HCT116 (cell line): ENCODE measurements at regions not wholly inside any gene's neighbourhood (a gene's known extent, or its start where the extent isn't known, plus 50 kb on each side); places are given as distances from the start of the nearest gene placed in this dataset.

Experiments used
- EZH2 ChIP-seq: fragments of 200-600 bp; sonication (generic); IDR thresholded peaks from 2 replicates; pipeline ENCODE4 v1.6.1; 2017; ENCODE audit warnings: antibody characterized with exemption, mixed run types
- POLR2A ChIP-seq: IDR thresholded peaks from 2 replicates; pipeline ENCODE4 v1.7.0; 2011; ENCODE audit warnings: borderline replicate concordance; ENCODE audit not compliant: insufficient read depth, insufficient read length; ENCODE audit errors: extremely low read depth
- SP1 ChIP-seq: IDR thresholded peaks from 2 replicates; pipeline ENCODE4 v1.6.1; 2012; ENCODE audit warnings: low read depth
- TCF7L2 ChIP-seq: IDR thresholded peaks from 2 replicates; pipeline ENCODE4 v1.7.0; 2011; ENCODE audit warnings: borderline replicate concordance, inconsistent platforms; ENCODE audit not compliant: insufficient read depth, insufficient read length; ENCODE audit errors: extremely low read depth
- ZFX ChIP-seq: fragments of 450-650 bp; IDR thresholded peaks from 2 replicates; pipeline ENCODE4 v1.6.1; 2017
- TF ChIP-seq, protein P1 (sequence below), 3 experiments: fragments of 200-600 bp in 1 of 3; sonication (generic) in 1 of 3; IDR thresholded peaks in 2 of 3; conservative IDR thresholded peaks in 1 of 3; 2 replicates each; pipeline ENCODE4 v1.5.1; 2012 to 2017; ENCODE audit warnings: low read depth in 2 of 3, low read length in 2 of 3, antibody characterized with exemption in 1 of 3, borderline replicate concordance in 1 of 3, control low read depth in 1 of 3, mild to moderate bottlenecking in 1 of 3, mixed read lengths in 1 of 3, mixed run types in 1 of 3, moderate library complexity in 1 of 3; ENCODE audit not compliant: insufficient read depth in 1 of 3

GRCh38 chr2:239461291-239462190, 60.7 kb upstream of the HDAC4 start:
- no peak for TF ChIP-seq ZFX
- TF ChIP-seq SP1 = no peak
- TF ChIP-seq TCF7L2 = no peak
- TF ChIP-seq EZH2 = no peak
- TF ChIP-seq POLR2A = no peak
- TF ChIP-seq, protein P1, sequence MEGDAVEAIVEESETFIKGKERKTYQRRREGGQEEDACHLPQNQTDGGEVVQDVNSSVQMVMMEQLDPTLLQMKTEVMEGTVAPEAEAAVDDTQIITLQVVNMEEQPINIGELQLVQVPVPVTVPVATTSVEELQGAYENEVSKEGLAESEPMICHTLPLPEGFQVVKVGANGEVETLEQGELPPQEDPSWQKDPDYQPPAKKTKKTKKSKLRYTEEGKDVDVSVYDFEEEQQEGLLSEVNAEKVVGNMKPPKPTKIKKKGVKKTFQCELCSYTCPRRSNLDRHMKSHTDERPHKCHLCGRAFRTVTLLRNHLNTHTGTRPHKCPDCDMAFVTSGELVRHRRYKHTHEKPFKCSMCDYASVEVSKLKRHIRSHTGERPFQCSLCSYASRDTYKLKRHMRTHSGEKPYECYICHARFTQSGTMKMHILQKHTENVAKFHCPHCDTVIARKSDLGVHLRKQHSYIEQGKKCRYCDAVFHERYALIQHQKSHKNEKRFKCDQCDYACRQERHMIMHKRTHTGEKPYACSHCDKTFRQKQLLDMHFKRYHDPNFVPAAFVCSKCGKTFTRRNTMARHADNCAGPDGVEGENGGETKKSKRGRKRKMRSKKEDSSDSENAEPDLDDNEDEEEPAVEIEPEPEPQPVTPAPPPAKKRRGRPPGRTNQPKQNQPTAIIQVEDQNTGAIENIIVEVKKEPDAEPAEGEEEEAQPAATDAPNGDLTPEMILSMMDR (IDR thresholded peaks at IDR 0.05 in 2 of 3, conservative IDR thresholded peaks at IDR 0.05 in 1 of 3; ENCODE audit: borderline replicate concordance in 1 of 3, insufficient read depth in 1 of 3, low read depth in 2 of 3, low read length in 2 of 3) = no peak
